Upper lobe of right lung (tissue), 1 donor: ENCODE measurements at regions not wholly inside any gene's neighbourhood (a gene's known extent, or its start where the extent isn't known, plus 50 kb on each side); places are given as distances from the start of the nearest gene placed in this dataset.

Source experiments
- ATAC-seq: fragments of 200-7000 bp; cut with Tn5 transposase; one replicate; pipeline ENCODE4 v1.9.1; 2020; ENCODE audit warnings: mild to moderate bottlenecking, moderate library complexity
- DNase-seq: peaks from one replicate; pipeline ENCODE4 v3.0.0-alpha.2; 2020
- H3K27ac ChIP-seq: fragments of 200-600 bp; one replicate; pipeline ENCODE4 v1.8.0; 2022
- H3K27me3 ChIP-seq: fragments of 200-600 bp; one replicate; pipeline ENCODE4 v1.8.0; 2022; ENCODE audit warnings: mild to moderate bottlenecking
- H3K36me3 ChIP-seq: fragments of 200-600 bp; one replicate; pipeline ENCODE4 v1.8.0; 2022
- H3K4me1 ChIP-seq: fragments of 200-600 bp; one replicate; pipeline ENCODE4 v1.8.0; 2022
- H3K4me3 ChIP-seq: fragments of 200-600 bp; one replicate; pipeline ENCODE4 v1.8.0; 2022; ENCODE audit warnings: mild to moderate bottlenecking
- H3K9me3 ChIP-seq: fragments of 200-600 bp; one replicate; pipeline ENCODE4 v1.8.0; 2022
- CTCF ChIP-seq: fragments of 200-600 bp; IDR thresholded peaks from one replicate; pipeline ENCODE4 v1.8.0; 2022; ENCODE audit warnings: antibody characterized with exemption
- intact Hi-C: fragments of 100-400 bp; cut with DNase I; formaldehyde crosslinking; loops from one replicate; pipeline ENCODE4 v1.11.0; 2022
- donor health status: DM: no; HTN: yes; CAD: no; lungs with severe emphysema.

- ATAC-seq (no peak), DNase-seq (no peak)
- intact Hi-C loops = no loop called here
- H3K4me1 ChIP-seq = peaks cover 14% of the 10 kb centered on the region
- no peak overlapping the region for H3K4me3 ChIP-seq
- no peaks in the 10 kb centered on the region for H3K27me3 ChIP-seq
- H3K27ac ChIP-seq = no peak overlapping the region
- TF ChIP-seq CTCF = no peak
- peaks cover 4% of the 10 kb centered on the region for H3K9me3 ChIP-seq
- no peaks in the 10 kb centered on the region for H3K36me3 ChIP-seq
These were observed 176.4 kb upstream of the IER5L start for GRCh38 chr9:129354498-129354897.

- H3K27me3 ChIP-seq = no peaks in the 10 kb centered on the region
- H3K36me3 ChIP-seq = no peaks in the 10 kb centered on the region
- no peak overlapping the region for H3K27ac ChIP-seq
- H3K4me1 ChIP-seq = peaks cover 14% of the 10 kb centered on the region
- DNase-seq (no peak), ATAC-seq (no peak)
- no peak overlapping the region for H3K4me3 ChIP-seq
- H3K9me3 ChIP-seq = peaks cover 4% of the 10 kb centered on the region
- no peak for TF ChIP-seq CTCF
- intact Hi-C loops = no loop called here
These were observed 175.8 kb upstream of the IER5L start for GRCh38 chr9:129353697-129354336.

- DNase-seq (no peak), ATAC-seq (no peak)
These were observed 174.2 kb upstream of the IER5L start for GRCh38 chr9:129352146-129352865.

GRCh38 chr9:129351642-129352145 lies 173.6 kb upstream of the IER5L start:
- no peaks in the 10 kb centered on the region for H3K36me3 ChIP-seq
- H3K4me3 ChIP-seq = peak overlapping the region; percentile 34
- no peak for ATAC-seq
- peak overlapping the region; percentile 30 for H3K27ac ChIP-seq
- peaks cover 4% of the 10 kb centered on the region for H3K9me3 ChIP-seq
- TF ChIP-seq CTCF = no peak
- no peak for DNase-seq
- peaks cover 14% of the 10 kb centered on the region for H3K4me1 ChIP-seq
- no peaks in the 10 kb centered on the region for H3K27me3 ChIP-seq
- intact Hi-C loops = no loop called here

More at GRCh38 chr9:129352146-129352865, 174.2 kb upstream of the IER5L start:
- intact Hi-C loops = no loop called here
- H3K4me3 ChIP-seq = peak overlapping the region; percentile 34
- H3K27ac ChIP-seq = peak overlapping the region; percentile 30
- H3K4me1 ChIP-seq = peaks cover 14% of the 10 kb centered on the region
- peaks cover 4% of the 10 kb centered on the region for H3K9me3 ChIP-seq
- TF ChIP-seq CTCF = no peak
- no peaks in the 10 kb centered on the region for H3K27me3 ChIP-seq
- no peaks in the 10 kb centered on the region for H3K36me3 ChIP-seq

GRCh38 chr9:129351058-129351641 lies 173.1 kb upstream of the IER5L start:
- Histone ChIP-seq H3K27me3 (no peaks in the 10 kb centered on the region), H3K4me1 (peaks cover 14% of the 10 kb centered on the region), H3K27ac (no peak overlapping the region), H3K36me3 (no peaks in the 10 kb centered on the region), H3K9me3 (peaks cover 4% of the 10 kb centered on the region), H3K4me3 (no peak overlapping the region)
- ATAC-seq = no peak
- intact Hi-C loops = no loop called here
- DNase-seq = no peak
- TF ChIP-seq CTCF = no peak
